HG02678 (cell line): ENCODE measurements at regions not wholly inside any gene's neighbourhood (a gene's known extent, or its start where the extent isn't known, plus 50 kb on each side); places are given as distances from the start of the nearest gene placed in this dataset.
A peak's percentile ranks its signal among the peaks of the same experiment; 100 is the strongest.
"Not testable (repeated sequence)": the region's sequence is repeated elsewhere in the genome, so short reads cannot be mapped to it uniquely, and the experiment has no call there.

Experiments
- ATAC-seq: cut with Tn5 transposase; IDR thresholded peaks from one replicate; pipeline ENCODE4 v1.9.1; 2021; ENCODE audit warnings: mild to moderate bottlenecking, moderate library complexity; ENCODE audit not compliant: unreplicated experiment

GRCh38 chr7:50251765-50252164, 52.8 kb upstream of the IKZF1 start:
- no peak for ATAC-seq

- no peak for ATAC-seq
Measured at GRCh38 chr7:50246551-50246950, 58.0 kb upstream of the IKZF1 start.

GRCh38 chr7:50242111-50242510, 62.4 kb upstream of the IKZF1 start:
- ATAC-seq = not testable (repeated sequence)

GRCh38 chr7:50240699-50241098, 63.8 kb upstream of the IKZF1 start:
- ATAC-seq = not testable (repeated sequence)

- ATAC-seq = no peak
Measured at GRCh38 chr7:50229964-50230363, 74.6 kb upstream of the IKZF1 start.

GRCh38 chr7:50228148-50228547, 76.4 kb upstream of the IKZF1 start:
- no peak for ATAC-seq

- no peak for ATAC-seq
Measured at GRCh38 chr7:50227726-50228125, 76.8 kb upstream of the IKZF1 start.

- peak; percentile 47 for ATAC-seq
Measured at GRCh38 chr7:50226669-50227068, 77.8 kb upstream of the IKZF1 start.

- ATAC-seq = no peak
Measured at GRCh38 chr7:50226145-50226544, 78.4 kb upstream of the IKZF1 start.

- no peak for ATAC-seq
Measured at GRCh38 chr7:50221433-50221832, 83.1 kb upstream of the IKZF1 start.

- no peak for ATAC-seq
Measured at GRCh38 chr7:50221028-50221427, 83.5 kb upstream of the IKZF1 start.

GRCh38 chr7:50220273-50220672, 84.2 kb upstream of the IKZF1 start:
- ATAC-seq = no peak

- no peak for ATAC-seq
Measured at GRCh38 chr7:50217821-50218281, 86.7 kb upstream of the IKZF1 start.

GRCh38 chr7:50217401-50217800, 87.1 kb upstream of the IKZF1 start:
- no peak for ATAC-seq

- no peak for ATAC-seq
Measured at GRCh38 chr7:50216626-50217025, 87.9 kb upstream of the IKZF1 start.

- no peak for ATAC-seq
Measured at GRCh38 chr7:50214771-50215170, 89.7 kb upstream of the IKZF1 start.

GRCh38 chr7:50214126-50214670, 90.3 kb upstream of the IKZF1 start:
- no peak for ATAC-seq

- ATAC-seq = no peak
Measured at GRCh38 chr7:50213622-50214017, 90.9 kb upstream of the IKZF1 start.

- ATAC-seq = peak; percentile 58
Measured at GRCh38 chr7:50212666-50213621, 91.6 kb upstream of the IKZF1 start.

- ATAC-seq = no peak
Measured at GRCh38 chr7:50212016-50212325, 92.5 kb upstream of the IKZF1 start.

- no peak for ATAC-seq
Measured at GRCh38 chr7:50211130-50212015, 93.1 kb upstream of the IKZF1 start.
